Sigmoid colon (tissue), 4 donors: ENCODE measurements at regions not wholly inside any gene's neighbourhood (a gene's known extent, or its start where the extent isn't known, plus 50 kb on each side); places are given as distances from the start of the nearest gene placed in this dataset.

ENCODE experiments used
- EP300 ChIP-seq, 4 donors: sonication (generic); formaldehyde crosslinking; IDR thresholded peaks; one replicate each; pipeline ENCODE4 v1.6.1; 2017; ENCODE audit warnings: antibody characterized with exemption in 4 of 4
- TF ChIP-seq, protein P1 (sequence below), 4 experiments: fragments of 450-650 bp in 3 of 4; fragments of 200-600 bp in 1 of 4; IDR thresholded peaks; one replicate each; pipeline ENCODE4 v1.5.1; 2016 to 2019; ENCODE audit warnings: antibody characterized with exemption in 4 of 4, mild to moderate bottlenecking in 3 of 4, moderate library complexity in 2 of 4

DNA sequence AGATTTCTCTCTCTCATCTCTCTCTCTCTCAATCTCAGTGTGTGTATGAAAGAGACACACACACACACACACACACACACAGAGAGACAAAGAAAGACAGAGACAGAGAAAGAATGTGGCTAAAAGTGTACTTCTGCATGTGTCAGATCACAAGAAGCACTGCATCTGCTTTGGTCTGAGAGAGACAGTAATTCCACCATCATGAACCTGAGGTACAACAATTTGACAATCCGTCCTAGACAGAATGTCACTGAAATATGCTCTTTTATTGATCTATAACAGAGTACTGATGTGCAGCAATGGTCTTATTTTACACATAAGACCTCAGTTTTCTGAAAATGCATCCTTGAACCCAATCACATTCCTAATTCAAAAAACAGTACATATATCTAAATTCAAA is 576.2 kb upstream of the SMIM31 start:
- TF ChIP-seq EP300 (IDR thresholded peaks at IDR 0.05), result no peak
- TF ChIP-seq, protein P1, sequence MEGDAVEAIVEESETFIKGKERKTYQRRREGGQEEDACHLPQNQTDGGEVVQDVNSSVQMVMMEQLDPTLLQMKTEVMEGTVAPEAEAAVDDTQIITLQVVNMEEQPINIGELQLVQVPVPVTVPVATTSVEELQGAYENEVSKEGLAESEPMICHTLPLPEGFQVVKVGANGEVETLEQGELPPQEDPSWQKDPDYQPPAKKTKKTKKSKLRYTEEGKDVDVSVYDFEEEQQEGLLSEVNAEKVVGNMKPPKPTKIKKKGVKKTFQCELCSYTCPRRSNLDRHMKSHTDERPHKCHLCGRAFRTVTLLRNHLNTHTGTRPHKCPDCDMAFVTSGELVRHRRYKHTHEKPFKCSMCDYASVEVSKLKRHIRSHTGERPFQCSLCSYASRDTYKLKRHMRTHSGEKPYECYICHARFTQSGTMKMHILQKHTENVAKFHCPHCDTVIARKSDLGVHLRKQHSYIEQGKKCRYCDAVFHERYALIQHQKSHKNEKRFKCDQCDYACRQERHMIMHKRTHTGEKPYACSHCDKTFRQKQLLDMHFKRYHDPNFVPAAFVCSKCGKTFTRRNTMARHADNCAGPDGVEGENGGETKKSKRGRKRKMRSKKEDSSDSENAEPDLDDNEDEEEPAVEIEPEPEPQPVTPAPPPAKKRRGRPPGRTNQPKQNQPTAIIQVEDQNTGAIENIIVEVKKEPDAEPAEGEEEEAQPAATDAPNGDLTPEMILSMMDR (IDR thresholded peaks at IDR 0.05), result no peak
